Mesenchymal stem cell (in vitro differentiated cells and primary cell): ENCODE measurements at regions not wholly inside any gene's neighbourhood (a gene's known extent, or its start where the extent isn't known, plus 50 kb on each side); places are given as distances from the start of the nearest gene placed in this dataset.

ENCODE experiments used
- DNase-seq: peaks from one replicate; pipeline ENCODE4 v3.0.0-alpha.2; 2013
- H2AFZ ChIP-seq: one replicate; pipeline ENCODE4 v1.6.1; 2013; ENCODE audit warnings: low read depth, mild to moderate bottlenecking, control low read depth, inconsistent platforms, low read length, moderate library complexity
- H2AK5ac ChIP-seq: 2 replicates; pipeline ENCODE4 v1.6.1; 2013; ENCODE audit warnings: low read length, moderate library complexity, mild to moderate bottlenecking, inconsistent platforms; ENCODE audit not compliant: severe bottlenecking
- H2BK120ac ChIP-seq: one replicate; pipeline ENCODE4 v1.6.1; 2013; ENCODE audit warnings: low read depth, mild to moderate bottlenecking, inconsistent platforms, low read length, moderate library complexity
- H2BK12ac ChIP-seq, 2 experiments: one replicate each; pipeline ENCODE4 v1.6.1; 2013; ENCODE audit warnings: inconsistent platforms in 2 of 2, low read length in 2 of 2, mild to moderate bottlenecking in 2 of 2, moderate library complexity in 2 of 2, control low read depth in 1 of 2
- H2BK15ac ChIP-seq: one replicate; pipeline ENCODE4 v1.6.1; 2013; ENCODE audit warnings: mild to moderate bottlenecking, low read depth, inconsistent platforms; ENCODE audit not compliant: poor library complexity, severe bottlenecking
- H2BK5ac ChIP-seq: 2 replicates; pipeline ENCODE4 v1.6.1; 2013; ENCODE audit warnings: low read depth, mild to moderate bottlenecking, low read length, control low read depth, inconsistent platforms; ENCODE audit not compliant: poor library complexity, severe bottlenecking
- H3K14ac ChIP-seq, 2 experiments: one replicate each; pipeline ENCODE4 v1.6.1; 2013; ENCODE audit warnings: inconsistent platforms in 2 of 2, low read length in 2 of 2, control low read depth in 1 of 2, mild to moderate bottlenecking in 1 of 2, moderate library complexity in 1 of 2
- H3K18ac ChIP-seq, 2 experiments: one replicate each; pipeline ENCODE4 v1.6.1; 2013; ENCODE audit warnings: inconsistent platforms in 2 of 2, low read length in 2 of 2, control low read depth in 1 of 2, low read depth in 1 of 2, mild to moderate bottlenecking in 1 of 2
- H3K23ac ChIP-seq, 2 experiments: one replicate each; pipeline ENCODE4 v1.6.1; 2013; ENCODE audit warnings: inconsistent platforms in 2 of 2, low read length in 2 of 2, mild to moderate bottlenecking in 2 of 2, moderate library complexity in 2 of 2, control low read depth in 1 of 2
- H3K27ac ChIP-seq: 2 replicates; pipeline ENCODE4 v1.5.1; 2013; ENCODE audit warnings: mild to moderate bottlenecking, moderate library complexity, low read length, control low read depth, inconsistent platforms; ENCODE audit not compliant: poor library complexity, severe bottlenecking
- H3K27me3 ChIP-seq, 2 experiments: 2 replicates each; pipeline versions ENCODE4 v1.6.1 to v1.7.0; 2013; ENCODE audit warnings: low read length in 2 of 2, mild to moderate bottlenecking in 2 of 2, moderate library complexity in 2 of 2, control low read depth in 1 of 2, inconsistent platforms in 1 of 2; ENCODE audit not compliant: control insufficient read depth in 1 of 2, insufficient read depth in 1 of 2
- H3K36me3 ChIP-seq, 2 experiments: 2 replicates each; pipeline versions ENCODE4 v1.6.1 to v1.7.0; 2013; ENCODE audit warnings: low read length in 2 of 2, control low read depth in 1 of 2, inconsistent platforms in 1 of 2, low read depth in 1 of 2, mild to moderate bottlenecking in 1 of 2; ENCODE audit not compliant: insufficient read depth in 2 of 2, control insufficient read depth in 1 of 2
- H3K4ac ChIP-seq, 2 experiments: one replicate each; pipeline ENCODE4 v1.6.1; 2013; ENCODE audit warnings: inconsistent platforms in 2 of 2, low read length in 2 of 2, mild to moderate bottlenecking in 2 of 2, moderate library complexity in 2 of 2, control low read depth in 1 of 2, low read depth in 1 of 2
- H3K4me1 ChIP-seq: 2 replicates; pipeline ENCODE4 v1.6.1; 2013; ENCODE audit warnings: low read depth, low read length, control low read depth; ENCODE audit not compliant: control insufficient read depth, insufficient read depth
- H3K4me2 ChIP-seq: 2 replicates; pipeline ENCODE4 v1.6.1; 2013; ENCODE audit warnings: low read length, mild to moderate bottlenecking, inconsistent platforms; ENCODE audit not compliant: poor library complexity, severe bottlenecking
- H3K4me3 ChIP-seq, 2 experiments: 2 replicates each; pipeline versions ENCODE4 v1.5.1 to v1.7.0; 2013; ENCODE audit warnings: low read length in 2 of 2, mild to moderate bottlenecking in 2 of 2, control low read depth in 1 of 2, low read depth in 1 of 2; ENCODE audit not compliant: insufficient read depth in 1 of 2
- H3K79me1 ChIP-seq: replicated peaks from 2 replicates; pipeline ENCODE4 v1.6.1; 2013; ENCODE audit warnings: mild to moderate bottlenecking, control low read depth, low read length, inconsistent platforms; ENCODE audit not compliant: poor library complexity, severe bottlenecking
- H3K9ac ChIP-seq: 2 replicates; pipeline ENCODE4 v1.7.0; 2013; ENCODE audit warnings: mild to moderate bottlenecking, low read length, moderate library complexity
- H3K9me3 ChIP-seq: 2 replicates; pipeline ENCODE4 v1.7.0; 2013; ENCODE audit warnings: mild to moderate bottlenecking, low read length; ENCODE audit not compliant: control insufficient read depth
- H4K8ac ChIP-seq: one replicate; pipeline ENCODE4 v1.6.1; 2013; ENCODE audit warnings: inconsistent platforms, mild to moderate bottlenecking, low read length, moderate library complexity
- H4K91ac ChIP-seq: one replicate; pipeline ENCODE4 v1.6.1; 2013; ENCODE audit warnings: mild to moderate bottlenecking, low read length, inconsistent platforms
- WGBS: methylation state at CpG from one replicate; pipeline ENCODE4 v1.1.7; 2013; ENCODE audit warnings: mixed read lengths; 5-methylcytosine and 5-hydroxymethylcytosine counted together

DNA sequence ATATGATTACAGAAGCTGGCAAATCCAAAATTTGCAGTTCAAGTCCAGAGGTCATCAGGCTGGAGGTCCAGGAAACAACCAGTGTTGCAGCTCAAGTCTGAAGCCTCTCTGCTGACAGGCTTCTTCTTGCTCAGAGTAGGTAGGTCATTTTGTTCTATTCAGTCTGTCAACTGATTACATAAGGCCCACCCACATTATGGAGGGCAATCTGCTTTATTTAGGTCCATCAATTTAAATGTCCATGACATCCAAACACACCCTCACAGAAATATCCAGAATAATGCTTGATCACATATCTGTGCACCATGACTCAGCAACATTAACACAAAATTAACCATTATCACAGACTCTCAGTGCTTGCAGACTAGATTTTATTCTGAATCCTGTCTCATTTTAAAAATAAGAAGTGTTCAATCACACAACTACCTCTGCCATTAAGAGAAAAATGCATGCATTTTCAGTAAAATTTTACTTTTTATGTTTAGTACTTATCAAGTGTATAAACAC is 759.2 kb upstream of the ADGRB3 start:
- H3K79me1 ChIP-seq, result no peaks in the 10 kb centered on the region
- H2BK12ac ChIP-seq, result no peak overlapping the region
- H2AK5ac ChIP-seq, result no peak overlapping the region
- H3K27ac ChIP-seq, result no peak overlapping the region
- peaks cover 3% of the 10 kb centered on the region for H3K9me3 ChIP-seq
- H4K8ac ChIP-seq, result no peak overlapping the region
- H3K14ac ChIP-seq, result no peak overlapping the region
- H3K18ac ChIP-seq, result no peak overlapping the region
- H3K23ac ChIP-seq, result no peak overlapping the region
- no peak overlapping the region for H3K4ac ChIP-seq
- no peak overlapping the region for H2BK15ac ChIP-seq
- H4K91ac ChIP-seq, result no peak overlapping the region
- no peak overlapping the region for H2BK5ac ChIP-seq
- H3K36me3 ChIP-seq, result no peaks in the 10 kb centered on the region
- H3K9ac ChIP-seq, result no peak overlapping the region
- H3K4me1 ChIP-seq, result no peaks in the 10 kb centered on the region
- no peak overlapping the region for H3K4me3 ChIP-seq
- no peak overlapping the region for H2BK120ac ChIP-seq
- H3K4me2 ChIP-seq, result no peak overlapping the region
- DNase-seq, result peak; percentile 1
- no peaks in the 10 kb centered on the region for H3K27me3 ChIP-seq
- H2AFZ ChIP-seq, result no peak overlapping the region

DNA sequence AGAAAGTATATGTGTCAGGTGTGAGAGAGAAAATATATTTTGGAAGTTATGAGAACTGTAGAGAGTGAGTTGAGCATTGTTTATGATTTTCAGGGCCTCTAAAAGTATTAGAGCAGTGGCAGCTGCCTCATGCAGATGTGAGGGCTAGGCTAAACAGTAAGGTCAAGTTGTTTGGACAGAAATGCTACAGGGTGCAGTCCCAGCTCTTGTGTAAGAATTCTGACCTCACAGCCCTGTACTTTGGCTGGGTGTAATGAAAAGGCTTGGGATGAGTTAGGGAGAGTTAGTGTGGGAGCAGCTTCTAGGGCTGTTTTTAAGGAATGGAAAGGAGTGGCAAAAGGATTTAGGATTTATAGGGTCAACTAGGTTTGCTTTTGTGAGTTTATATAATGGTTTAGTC is 764.8 kb upstream of the ADGRB3 start:
- Histone ChIP-seq H3K9me3 (peaks cover 17% of the 10 kb centered on the region), H3K14ac (no peak overlapping the region), H3K4ac (no peak overlapping the region), H3K27ac (no peak overlapping the region), H2BK120ac (no peak overlapping the region), H3K4me2 (no peak overlapping the region), H4K8ac (no peak overlapping the region), H2AFZ (no peak overlapping the region), H2BK15ac (no peak overlapping the region), H3K23ac (no peak overlapping the region), H2BK5ac (no peak overlapping the region), H3K36me3 (no peaks in the 10 kb centered on the region), H3K27me3 (no peaks in the 10 kb centered on the region), H2AK5ac (no peak overlapping the region), H3K79me1 (no peaks in the 10 kb centered on the region), H3K18ac (no peak overlapping the region), H3K9ac (no peak overlapping the region), H4K91ac (no peak overlapping the region), H3K4me3 (no peak overlapping the region), H2BK12ac (no peak overlapping the region), H3K4me1 (no peaks in the 10 kb centered on the region)
- DNase-seq, result peak; percentile 54

- Histone ChIP-seq H2BK5ac (no peak overlapping the region), H3K9ac (no peak overlapping the region), H3K4me3 (no peak overlapping the region), H3K4me1 (no peaks in the 10 kb centered on the region), H2BK15ac (no peak overlapping the region), H3K27ac (no peak overlapping the region), H3K4me2 (no peak overlapping the region), H3K23ac (no peak overlapping the region), H2BK12ac (no peak overlapping the region), H3K79me1 (no peaks in the 10 kb centered on the region), H3K18ac (no peak overlapping the region), H2AFZ (no peak overlapping the region), H2BK120ac (no peak overlapping the region), H3K27me3 (no peaks in the 10 kb centered on the region), H3K4ac (no peak overlapping the region), H3K36me3 (no peaks in the 10 kb centered on the region), H3K9me3 (peaks cover 10% of the 10 kb centered on the region), H2AK5ac (no peak overlapping the region), H4K91ac (no peak overlapping the region), H4K8ac (no peak overlapping the region), H3K14ac (no peak overlapping the region)
- DNase-seq, result no peak
- no CpG with 5 or more reads among the region's 2 CpGs for WGBS
Measured at GRCh38 chr6:67863346-67863745, 771.7 kb upstream of the ADGRB3 start.

DNA sequence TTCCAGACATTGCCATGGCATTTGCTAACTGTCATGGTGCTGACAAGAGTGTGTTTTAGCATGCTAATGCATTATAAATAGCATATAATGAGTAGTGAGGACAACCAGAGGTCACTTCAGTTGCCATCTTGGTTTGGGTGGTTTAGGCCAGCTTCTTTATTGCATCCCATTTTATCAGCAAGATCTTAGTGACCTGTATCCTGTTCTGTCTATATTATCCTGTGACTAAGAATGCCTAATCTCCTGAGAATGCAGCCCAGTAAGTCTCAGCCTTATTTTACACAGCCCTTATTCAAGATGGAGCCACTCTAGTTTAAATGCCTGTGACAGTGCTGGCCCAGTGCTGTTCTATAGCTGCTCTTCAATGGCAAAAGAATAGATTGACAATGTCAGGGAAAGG is 781.0 kb upstream of the ADGRB3 start:
- no peak overlapping the region for H2BK120ac ChIP-seq
- H3K36me3 ChIP-seq, result no peaks in the 10 kb centered on the region
- no peak overlapping the region for H3K9ac ChIP-seq
- H3K23ac ChIP-seq, result no peak overlapping the region
- no peak overlapping the region for H2BK12ac ChIP-seq
- no peaks in the 10 kb centered on the region for H3K79me1 ChIP-seq
- peak; percentile 18 for DNase-seq
- H3K4me3 ChIP-seq, result no peak overlapping the region
- peaks cover 15% of the 10 kb centered on the region for H3K9me3 ChIP-seq
- no peak overlapping the region for H3K4me2 ChIP-seq
- peak overlapping the region in 1 of 2 experiments; percentile 43 for H3K18ac ChIP-seq
- no peak overlapping the region for H2AK5ac ChIP-seq
- no peaks in the 10 kb centered on the region for H3K27me3 ChIP-seq
- H4K8ac ChIP-seq, result no peak overlapping the region
- no peak overlapping the region for H2BK15ac ChIP-seq
- H3K27ac ChIP-seq, result no peak overlapping the region
- H2AFZ ChIP-seq, result no peak overlapping the region
- H3K4ac ChIP-seq, result no peak overlapping the region
- no peak overlapping the region for H3K14ac ChIP-seq
- H4K91ac ChIP-seq, result no peak overlapping the region
- H2BK5ac ChIP-seq, result no peak overlapping the region
- H3K4me1 ChIP-seq, result no peaks in the 10 kb centered on the region
